ENCODE measurements at regions not wholly inside any gene's neighbourhood (a gene's known extent, or its start where the extent isn't known, plus 50 kb on each side); places are given as distances from the start of the nearest gene placed in this dataset.

DNA sequence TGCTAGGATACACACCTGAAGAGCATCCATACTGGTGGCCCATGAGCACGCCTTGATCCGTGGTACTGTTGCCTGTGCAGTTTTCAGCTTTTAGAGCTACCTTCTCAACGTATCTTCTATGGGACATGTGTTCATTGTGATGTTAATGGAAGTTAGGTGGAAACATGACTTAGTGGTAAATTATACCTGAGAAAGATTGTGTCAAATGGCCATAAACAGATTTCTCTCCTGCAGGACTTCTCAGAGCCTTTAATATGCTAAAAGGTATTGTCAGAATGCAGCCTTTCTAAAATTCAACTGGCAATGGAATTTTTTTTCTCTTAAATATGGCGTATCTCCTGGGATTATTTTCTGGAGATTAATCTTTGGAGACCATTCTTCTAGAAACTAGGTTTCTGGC is 148.5 kb downstream of the CDC5L start:
- Mint-ChIP-seq H3K4me1 (no peaks in the 10 kb centered on the region), H3K4me3 (no peak overlapping the region), H3K27me3 (no peaks in the 10 kb centered on the region), H3K9me3 (no peaks in the 10 kb centered on the region), H3K27ac (no peak overlapping the region), H3K36me3 (ENCODE audit: low read depth) (no peaks in the 10 kb centered on the region)
- ChIA-PET CTCF (interaction anchor here (1.1 kb wide), 1 partner anchor 28 kb away, joined by 3 read pairs; no protein-coding TSS in a partner anchor), POLR2A (no interaction called here)
- no peak for DNase-seq

- Mint-ChIP-seq H3K27me3 (no peaks in the 10 kb centered on the region), H3K4me1 (no peaks in the 10 kb centered on the region), H3K27ac (no peak overlapping the region), H3K9me3 (no peaks in the 10 kb centered on the region), H3K36me3 (ENCODE audit: low read depth) (no peaks in the 10 kb centered on the region), H3K4me3 (no peak overlapping the region)
- no peak for DNase-seq
- ChIA-PET POLR2A (interaction anchor here (0.7 kb wide), 1 partner anchor 13 kb away, joined by 5 read pairs; no protein-coding TSS in a partner anchor), CTCF (no interaction called here)
These were observed 150.0 kb downstream of the CDC5L start for GRCh38 chr6:44537306-44538049.

DNA sequence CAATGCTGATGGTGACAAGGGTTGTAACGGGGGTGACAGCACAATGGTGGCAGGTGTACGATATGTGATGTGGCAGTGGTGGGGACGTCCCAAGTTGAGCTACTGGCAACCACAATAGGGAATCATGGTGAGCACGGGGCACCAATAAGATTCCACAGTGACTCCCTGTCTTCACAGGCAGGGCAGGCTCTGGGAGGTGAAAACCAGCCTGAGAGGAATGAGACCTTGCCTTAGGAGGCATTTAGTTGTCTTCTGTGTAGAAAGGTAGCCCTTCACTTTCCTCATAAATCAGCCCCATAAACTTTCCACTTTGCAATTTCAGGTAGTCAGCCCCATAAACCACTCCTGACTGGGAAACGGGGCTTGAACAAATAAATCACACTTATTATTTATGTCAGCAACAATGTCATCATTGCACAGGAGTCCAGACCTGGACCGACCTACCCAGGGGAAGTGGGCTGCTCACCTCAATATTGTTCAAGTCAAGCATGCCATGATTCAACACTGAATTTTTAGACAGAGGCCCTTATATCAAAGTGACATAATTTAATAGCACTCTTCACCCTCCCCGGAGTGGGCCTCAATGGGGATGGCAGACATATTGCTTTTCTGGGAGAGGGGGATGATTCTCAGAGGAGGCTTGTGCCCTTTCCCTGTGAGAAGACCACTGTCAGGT is 150.8 kb downstream of the CDC5L start:
- Mint-ChIP-seq H3K4me3 (no peak overlapping the region), H3K27ac (no peak overlapping the region), H3K36me3 (ENCODE audit: low read depth) (no peaks in the 10 kb centered on the region), H3K9me3 (no peaks in the 10 kb centered on the region), H3K4me1 (no peaks in the 10 kb centered on the region), H3K27me3 (no peaks in the 10 kb centered on the region)
- no peak for DNase-seq
- POLR2A ChIA-PET, result interaction anchor here (0.7 kb wide), 1 partner anchor 12 kb away, joined by 5 read pairs; no protein-coding TSS in a partner anchor
- CTCF ChIA-PET, result interaction anchor here (1.6 kb wide), 1 partner anchor 10 kb away, joined by 4 read pairs; no protein-coding TSS in a partner anchor

- CTCF ChIA-PET, result interaction anchor here (1.6 kb wide), 1 partner anchor 9 kb away, joined by 4 read pairs; no protein-coding TSS in a partner anchor
- Mint-ChIP-seq H3K4me1 (no peaks in the 10 kb centered on the region), H3K4me3 (no peak overlapping the region), H3K27me3 (no peaks in the 10 kb centered on the region), H3K27ac (no peak overlapping the region), H3K9me3 (no peaks in the 10 kb centered on the region), H3K36me3 (ENCODE audit: low read depth) (no peaks in the 10 kb centered on the region)
- DNase-seq, result no peak
- POLR2A ChIA-PET, result no interaction called here
These were observed 151.3 kb downstream of the CDC5L start for GRCh38 chr6:44538807-44539201.

- no peak for DNase-seq
- H3K27me3 Mint-ChIP-seq, result no peaks in the 10 kb centered on the region
- H3K9me3 Mint-ChIP-seq, result no peaks in the 10 kb centered on the region
- no peak overlapping the region for H3K27ac Mint-ChIP-seq
- no peaks in the 10 kb centered on the region for H3K36me3 Mint-ChIP-seq (ENCODE audit: low read depth)
- ChIA-PET POLR2A (no interaction called here), CTCF (interaction anchor here (1.1 to 1.6 kb wide), 2 partner anchors 8 to 9 kb away, joined by 3 to 4 read pairs; no protein-coding TSS in a partner anchor)
- H3K4me1 Mint-ChIP-seq, result no peaks in the 10 kb centered on the region
- H3K4me3 Mint-ChIP-seq, result no peak overlapping the region
These were observed 152.3 kb downstream of the CDC5L start for GRCh38 chr6:44539701-44540355.

DNA sequence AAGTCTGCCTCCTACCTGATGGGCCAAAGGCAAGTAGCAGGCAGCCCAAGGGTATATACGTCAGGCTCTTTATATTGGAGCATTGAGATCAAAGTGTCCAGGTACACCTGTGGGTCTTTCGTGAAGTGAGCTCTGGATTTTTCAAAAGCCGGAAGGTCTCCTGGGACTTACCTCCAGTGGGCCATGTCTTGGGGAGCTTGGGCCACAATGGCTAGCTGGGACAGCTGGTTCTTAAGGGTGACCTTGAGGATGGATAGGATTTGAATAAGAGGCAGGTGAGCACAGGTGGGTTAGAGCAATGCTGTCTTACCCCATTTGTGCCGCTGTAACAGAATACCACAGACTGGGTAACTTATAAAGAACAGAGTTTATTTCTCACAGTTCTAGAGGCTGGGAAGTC is 153.4 kb downstream of the CDC5L start:
- no peaks in the 10 kb centered on the region for H3K9me3 Mint-ChIP-seq
- no peaks in the 10 kb centered on the region for H3K4me1 Mint-ChIP-seq
- no peak for DNase-seq
- CTCF ChIA-PET, result interaction anchor here (1.6 to 2.1 kb wide), 2 partner anchors 12 to 65 kb away, joined by 3 to 6 read pairs; no protein-coding TSS in a partner anchor
- no peak overlapping the region for H3K27ac Mint-ChIP-seq
- no peaks in the 10 kb centered on the region for H3K27me3 Mint-ChIP-seq
- POLR2A ChIA-PET, result no interaction called here
- no peak overlapping the region for H3K4me3 Mint-ChIP-seq
- H3K36me3 Mint-ChIP-seq (ENCODE audit: low read depth), result no peaks in the 10 kb centered on the region

DNA sequence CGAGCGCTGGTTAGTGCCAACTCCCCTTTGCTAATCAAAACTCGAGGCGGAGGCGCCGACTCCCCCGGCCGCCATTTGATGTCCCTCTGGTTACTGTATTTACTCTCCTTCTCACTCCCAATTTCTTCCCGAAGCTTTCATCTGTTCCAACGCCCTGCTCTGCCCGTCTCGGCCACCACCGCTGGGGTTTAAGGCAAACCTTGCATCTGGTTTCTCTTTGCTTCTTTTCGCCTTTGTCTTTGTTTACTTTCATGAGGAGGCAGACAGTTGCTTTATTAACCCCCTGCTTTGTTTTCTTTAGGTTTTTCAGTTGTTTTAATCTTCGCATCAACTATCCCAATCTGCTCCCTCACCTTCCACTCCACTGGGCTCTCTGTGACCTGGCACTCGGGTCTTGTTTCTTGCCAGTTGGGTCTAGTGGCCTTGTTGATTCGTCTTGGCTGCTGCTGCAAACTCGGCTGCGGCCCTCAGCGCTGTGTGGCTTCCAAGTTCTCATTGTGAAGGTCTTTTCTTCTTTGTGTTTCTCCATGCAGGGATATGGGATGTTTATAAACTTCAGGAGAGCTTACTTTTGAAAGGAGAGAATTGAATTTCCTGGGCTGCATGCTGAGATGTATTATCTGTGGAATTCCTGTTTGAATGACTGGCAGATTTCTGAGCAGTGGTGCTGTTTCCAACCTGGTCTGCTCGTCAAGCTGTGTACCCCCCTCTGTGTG is 155.1 kb downstream of the CDC5L start:
- Mint-ChIP-seq H3K4me3 (no peak overlapping the region), H3K36me3 (ENCODE audit: low read depth) (no peaks in the 10 kb centered on the region), H3K9me3 (no peaks in the 10 kb centered on the region), H3K4me1 (no peaks in the 10 kb centered on the region), H3K27ac (no peak overlapping the region), H3K27me3 (no peaks in the 10 kb centered on the region)
- no peak for DNase-seq
- POLR2A ChIA-PET, result no interaction called here
- CTCF ChIA-PET, result interaction anchor here (1.6 to 2.1 kb wide), 2 partner anchors 14 to 67 kb away, joined by 3 to 6 read pairs; no protein-coding TSS in a partner anchor

GRCh38 chr6:44543664-44544063 is 156.2 kb downstream of the CDC5L start:
- Mint-ChIP-seq H3K4me1 (no peaks in the 10 kb centered on the region), H3K9me3 (no peaks in the 10 kb centered on the region), H3K27me3 (no peaks in the 10 kb centered on the region), H3K36me3 (ENCODE audit: low read depth) (no peaks in the 10 kb centered on the region), H3K4me3 (no peak overlapping the region), H3K27ac (no peak overlapping the region)
- DNase-seq, result no peak
- POLR2A ChIA-PET, result no interaction called here
- CTCF ChIA-PET, result no interaction called here

DNA sequence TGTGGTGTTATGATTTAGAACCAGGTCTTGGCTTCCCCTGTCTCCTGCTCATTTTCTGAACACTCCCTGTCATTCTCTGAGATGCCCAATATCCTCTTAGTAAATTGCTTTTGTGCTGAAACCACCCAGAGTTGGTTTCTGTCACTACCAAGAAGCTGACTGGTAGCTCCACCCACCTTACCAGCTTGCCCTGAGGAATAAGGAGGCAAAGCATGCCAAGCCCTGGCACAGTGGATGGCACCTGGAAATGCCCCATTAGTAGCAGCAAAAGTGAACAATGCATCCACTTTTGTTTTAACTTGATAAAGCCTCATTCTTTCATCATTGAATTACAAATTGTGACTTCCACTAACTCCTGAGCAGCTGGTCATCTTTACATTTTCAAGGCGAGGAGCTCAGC is 157.7 kb downstream of the CDC5L start:
- H3K36me3 Mint-ChIP-seq (ENCODE audit: low read depth), result no peaks in the 10 kb centered on the region
- ChIA-PET CTCF (no interaction called here), POLR2A (no interaction called here)
- H3K9me3 Mint-ChIP-seq, result no peaks in the 10 kb centered on the region
- no peak overlapping the region for H3K4me3 Mint-ChIP-seq
- H3K27me3 Mint-ChIP-seq, result no peaks in the 10 kb centered on the region
- no peaks in the 10 kb centered on the region for H3K4me1 Mint-ChIP-seq
- H3K27ac Mint-ChIP-seq, result no peak overlapping the region
- DNase-seq, result no peak

DNA sequence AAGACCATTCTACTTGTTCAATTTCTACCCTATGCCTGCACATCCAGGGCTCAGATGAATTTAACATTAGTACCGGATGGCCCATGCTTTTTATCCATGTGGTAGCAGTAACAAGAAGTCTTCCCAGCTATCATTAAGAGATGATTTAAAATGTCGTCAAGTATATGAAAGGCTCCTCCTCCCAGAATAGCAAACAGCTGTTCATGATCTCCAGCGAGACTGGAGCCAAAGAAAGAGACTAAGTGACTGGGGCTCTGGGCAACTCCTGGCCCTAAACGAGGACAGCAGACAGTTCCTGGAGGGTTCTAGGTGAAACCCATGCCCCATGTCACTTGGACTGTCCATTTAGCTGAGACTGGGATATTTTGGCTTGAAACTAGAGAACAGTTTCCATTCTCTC is 160.8 kb downstream of the CDC5L start:
- Mint-ChIP-seq H3K4me3 (no peak overlapping the region), H3K4me1 (no peaks in the 10 kb centered on the region), H3K9me3 (no peaks in the 10 kb centered on the region), H3K27ac (no peak overlapping the region), H3K36me3 (ENCODE audit: low read depth) (no peaks in the 10 kb centered on the region), H3K27me3 (no peaks in the 10 kb centered on the region)
- DNase-seq, result no peak
- POLR2A ChIA-PET, result no interaction called here
- CTCF ChIA-PET, result interaction anchor here (0.9 kb wide), 1 partner anchor 9 kb away, joined by 4 read pairs; no protein-coding TSS in a partner anchor

DNA sequence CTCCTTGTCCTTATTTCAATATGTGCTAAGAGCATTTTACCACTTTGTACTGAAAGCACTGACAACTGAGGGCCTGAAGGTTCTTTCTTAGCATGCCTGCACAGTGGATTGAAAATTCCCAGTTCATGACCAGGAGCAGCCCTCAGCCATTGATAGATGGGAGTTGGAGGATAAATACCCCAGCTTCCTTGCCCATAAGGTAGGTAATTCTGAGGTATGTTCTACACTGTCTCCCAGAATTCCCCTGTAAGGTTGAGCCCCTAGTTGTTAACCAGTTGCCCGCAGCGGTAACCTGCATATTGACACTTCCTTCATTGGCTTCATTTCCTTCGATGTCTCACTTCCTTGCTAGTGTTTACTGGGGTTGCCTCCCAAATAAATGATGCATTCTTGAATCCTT is 162.0 kb downstream of the CDC5L start:
- Mint-ChIP-seq H3K36me3 (ENCODE audit: low read depth) (no peaks in the 10 kb centered on the region), H3K27me3 (no peaks in the 10 kb centered on the region), H3K4me1 (no peaks in the 10 kb centered on the region), H3K4me3 (no peak overlapping the region), H3K9me3 (no peaks in the 10 kb centered on the region), H3K27ac (no peak overlapping the region)
- no peak for DNase-seq
- ChIA-PET CTCF (no interaction called here), POLR2A (no interaction called here)

DNA sequence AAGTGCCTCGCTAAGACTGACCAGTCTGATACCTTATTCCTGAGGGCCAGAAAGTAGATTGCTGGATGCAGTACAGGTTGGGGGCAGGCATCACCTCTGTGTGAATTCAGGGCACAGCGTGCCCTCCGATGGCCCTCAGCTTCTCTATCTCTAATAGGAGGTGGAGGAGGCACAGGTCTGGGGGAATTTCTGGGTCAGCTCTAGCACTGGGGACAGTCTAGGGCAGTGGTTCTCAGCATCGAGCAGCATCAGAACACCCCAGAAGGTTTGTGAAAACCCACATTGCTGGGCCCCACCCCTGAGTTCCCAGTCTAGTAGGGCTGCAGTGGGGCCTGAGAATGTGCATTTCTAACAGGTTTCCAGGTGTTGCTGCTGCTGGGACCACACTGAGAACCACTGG is 166.7 kb downstream of the CDC5L start:
- DNase-seq, result no peak
- POLR2A ChIA-PET, result no interaction called here
- Mint-ChIP-seq H3K36me3 (ENCODE audit: low read depth) (no peaks in the 10 kb centered on the region), H3K4me1 (no peaks in the 10 kb centered on the region), H3K9me3 (no peaks in the 10 kb centered on the region), H3K27ac (no peak overlapping the region), H3K4me3 (no peak overlapping the region), H3K27me3 (peaks cover 12% of the 10 kb centered on the region)
- CTCF ChIA-PET, result no interaction called here

- Mint-ChIP-seq H3K27me3 (peaks cover 14% of the 10 kb centered on the region), H3K4me1 (no peaks in the 10 kb centered on the region), H3K4me3 (no peak overlapping the region), H3K9me3 (no peaks in the 10 kb centered on the region), H3K36me3 (ENCODE audit: low read depth) (no peaks in the 10 kb centered on the region), H3K27ac (no peak overlapping the region)
- CTCF ChIA-PET, result no interaction called here
- no peak for DNase-seq
- POLR2A ChIA-PET, result no interaction called here
These were observed 167.4 kb downstream of the CDC5L start for GRCh38 chr6:44554861-44555260.

Data from activated CD4-positive, alpha-beta T cell treated with anti-CD3 and anti-CD28 coated beads, Interleukin-2, amount 10 ng/mL, durations not matched to agents 7 days and 5 days (primary cell).